ENCODE measurements at regions not wholly inside any gene's neighbourhood (a gene's known extent, or its start where the extent isn't known, plus 50 kb on each side); places are given as distances from the start of the nearest gene placed in this dataset.
A peak's percentile ranks its signal among the peaks of the same experiment; 100 is the strongest.

GRCh38 chr7:131692131-131692960 is 135.9 kb upstream of the PODXL start:
- Histone ChIP-seq H3K4me3 (ENCODE audit: insufficient read depth, low read depth, low read length, poor library complexity, severe bottlenecking) (no peak overlapping the region), H3K9me3 (ENCODE audit: control insufficient read depth, low read length) (no peaks in the 10 kb centered on the region), H3K27me3 (replicated peaks; ENCODE audit: control insufficient read depth, insufficient read depth, low read length, poor library complexity, severe bottlenecking) (no peaks in the 10 kb centered on the region), H3K27ac (ENCODE audit: insufficient read depth, low read length, poor library complexity, severe bottlenecking) (no peak overlapping the region), H3K36me3 (ENCODE audit: control insufficient read depth, insufficient read depth, low read length) (no peaks in the 10 kb centered on the region), H3K4me1 (ENCODE audit: control insufficient read depth, insufficient read depth, low read length, poor library complexity, severe bottlenecking) (no peaks in the 10 kb centered on the region)
- no peak for DNase-seq

GRCh38 chr7:131691454-131692130 is 135.2 kb upstream of the PODXL start:
- DNase-seq: no peak
- Histone ChIP-seq H3K27ac (ENCODE audit: insufficient read depth, low read length, poor library complexity, severe bottlenecking) (no peak overlapping the region), H3K4me1 (ENCODE audit: control insufficient read depth, insufficient read depth, low read length, poor library complexity, severe bottlenecking) (no peaks in the 10 kb centered on the region), H3K36me3 (ENCODE audit: control insufficient read depth, insufficient read depth, low read length) (no peaks in the 10 kb centered on the region), H3K9me3 (ENCODE audit: control insufficient read depth, low read length) (no peaks in the 10 kb centered on the region), H3K4me3 (ENCODE audit: insufficient read depth, low read depth, low read length, poor library complexity, severe bottlenecking) (no peak overlapping the region), H3K27me3 (replicated peaks; ENCODE audit: control insufficient read depth, insufficient read depth, low read length, poor library complexity, severe bottlenecking) (no peaks in the 10 kb centered on the region)

- Histone ChIP-seq H3K9me3 (ENCODE audit: control insufficient read depth, low read length) (no peaks in the 10 kb centered on the region), H3K4me1 (ENCODE audit: control insufficient read depth, insufficient read depth, low read length, poor library complexity, severe bottlenecking) (no peaks in the 10 kb centered on the region), H3K4me3 (ENCODE audit: insufficient read depth, low read depth, low read length, poor library complexity, severe bottlenecking) (no peak overlapping the region), H3K27ac (ENCODE audit: insufficient read depth, low read length, poor library complexity, severe bottlenecking) (no peak overlapping the region), H3K27me3 (replicated peaks; ENCODE audit: control insufficient read depth, insufficient read depth, low read length, poor library complexity, severe bottlenecking) (no peaks in the 10 kb centered on the region), H3K36me3 (ENCODE audit: control insufficient read depth, insufficient read depth, low read length) (no peaks in the 10 kb centered on the region)
- no peak for DNase-seq
Observed at GRCh38 chr7:131690441-131690840, 134.0 kb upstream of the PODXL start.

DNA sequence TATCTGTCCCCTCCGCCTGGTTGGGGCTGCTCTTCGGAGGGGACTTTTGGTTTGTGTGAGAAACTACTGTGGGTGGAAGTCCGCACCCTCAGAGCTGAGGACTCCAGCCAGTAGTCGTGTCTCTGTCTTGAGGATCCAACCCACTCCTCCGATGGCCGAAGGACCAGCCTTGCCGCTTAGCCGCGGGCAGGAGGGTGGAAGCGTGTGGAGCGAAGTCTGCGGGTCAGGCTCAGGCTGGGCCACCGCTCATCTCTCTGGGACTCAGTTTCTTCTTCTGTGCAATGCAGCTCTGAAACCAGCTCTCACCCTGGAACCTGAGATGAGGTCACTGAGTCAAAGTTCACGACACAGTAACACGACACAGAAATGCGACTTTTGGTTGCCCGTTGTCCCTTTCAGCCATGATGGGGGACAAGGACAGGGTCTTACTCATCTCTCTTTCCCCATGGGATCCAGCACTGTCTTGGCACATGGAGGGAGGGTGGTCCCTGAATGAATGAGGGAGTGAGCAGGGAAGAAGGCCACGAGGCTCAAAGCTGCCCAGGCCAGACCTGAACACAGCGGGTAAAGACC is 133.3 kb upstream of the PODXL start:
- Histone ChIP-seq H3K27me3 (replicated peaks; ENCODE audit: control insufficient read depth, insufficient read depth, low read length, poor library complexity, severe bottlenecking) (no peaks in the 10 kb centered on the region), H3K9me3 (ENCODE audit: control insufficient read depth, low read length) (no peaks in the 10 kb centered on the region)

DNA sequence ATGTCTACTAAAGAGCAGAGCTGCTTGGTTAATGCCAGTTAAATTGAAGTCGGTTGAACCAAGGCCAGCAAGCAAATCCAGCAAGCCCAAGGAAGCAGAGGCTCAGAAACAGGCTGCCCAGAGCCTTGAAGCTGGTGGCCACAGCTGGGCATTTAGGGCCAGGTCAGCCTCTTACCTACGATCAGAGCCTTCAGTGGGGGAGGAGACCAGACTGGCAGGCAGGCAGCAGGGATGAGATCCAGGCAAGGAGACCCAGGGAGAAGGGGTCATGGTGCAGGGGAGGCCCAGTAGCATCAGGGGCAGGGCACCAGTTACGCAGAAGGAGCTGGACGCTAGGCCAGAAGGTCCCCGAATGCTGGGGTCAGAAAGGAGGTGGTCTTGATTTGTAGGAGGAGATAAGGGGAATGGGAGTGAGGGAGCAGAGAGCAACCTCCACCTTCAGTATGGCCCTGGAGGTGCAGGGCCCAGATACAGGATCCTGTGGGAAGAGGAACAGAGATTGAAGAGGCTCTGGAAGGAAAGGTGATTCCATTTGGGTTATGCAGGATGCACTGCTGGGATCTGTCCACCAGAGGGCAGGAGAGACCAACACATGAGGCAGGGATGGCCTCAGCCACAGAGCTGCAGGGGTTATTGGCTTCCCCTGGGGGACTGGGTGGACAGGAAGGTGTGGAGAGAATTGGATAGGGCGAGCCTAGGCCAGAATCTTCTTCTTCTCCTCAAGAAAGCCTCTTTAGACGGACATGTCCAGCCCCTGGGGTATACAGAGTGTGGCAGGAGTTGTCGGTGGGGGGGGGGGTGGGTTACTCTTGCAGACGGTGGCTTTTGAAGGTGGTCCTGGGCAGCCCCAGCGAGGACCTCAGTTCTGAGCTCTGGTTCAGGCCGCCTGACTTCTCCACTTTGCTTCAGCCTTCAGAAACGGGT is 132.6 kb upstream of the PODXL start:
- no peaks in the 10 kb centered on the region for H3K4me1 ChIP-seq (ENCODE audit: control insufficient read depth, insufficient read depth, low read length, poor library complexity, severe bottlenecking)
- H3K9me3 ChIP-seq (ENCODE audit: control insufficient read depth, low read length): no peaks in the 10 kb centered on the region
- H3K27me3 ChIP-seq (replicated peaks; ENCODE audit: control insufficient read depth, insufficient read depth, low read length, poor library complexity, severe bottlenecking): no peaks in the 10 kb centered on the region
- no peak overlapping the region for H3K4me3 ChIP-seq (ENCODE audit: insufficient read depth, low read depth, low read length, poor library complexity, severe bottlenecking)
- no peak overlapping the region for H3K27ac ChIP-seq (ENCODE audit: insufficient read depth, low read length, poor library complexity, severe bottlenecking)
- H3K36me3 ChIP-seq (ENCODE audit: control insufficient read depth, insufficient read depth, low read length): no peaks in the 10 kb centered on the region
- DNase-seq: peak; percentile 13 to 37 (median 17)

More for the DNA sequence above, 133.3 kb upstream of the PODXL start:
- Histone ChIP-seq H3K4me1 (ENCODE audit: control insufficient read depth, insufficient read depth, low read length, poor library complexity, severe bottlenecking) (no peaks in the 10 kb centered on the region), H3K36me3 (ENCODE audit: control insufficient read depth, insufficient read depth, low read length) (no peaks in the 10 kb centered on the region), H3K27ac (ENCODE audit: insufficient read depth, low read length, poor library complexity, severe bottlenecking) (no peak overlapping the region), H3K4me3 (ENCODE audit: insufficient read depth, low read depth, low read length, poor library complexity, severe bottlenecking) (no peak overlapping the region)
- DNase-seq: no peak

DNA sequence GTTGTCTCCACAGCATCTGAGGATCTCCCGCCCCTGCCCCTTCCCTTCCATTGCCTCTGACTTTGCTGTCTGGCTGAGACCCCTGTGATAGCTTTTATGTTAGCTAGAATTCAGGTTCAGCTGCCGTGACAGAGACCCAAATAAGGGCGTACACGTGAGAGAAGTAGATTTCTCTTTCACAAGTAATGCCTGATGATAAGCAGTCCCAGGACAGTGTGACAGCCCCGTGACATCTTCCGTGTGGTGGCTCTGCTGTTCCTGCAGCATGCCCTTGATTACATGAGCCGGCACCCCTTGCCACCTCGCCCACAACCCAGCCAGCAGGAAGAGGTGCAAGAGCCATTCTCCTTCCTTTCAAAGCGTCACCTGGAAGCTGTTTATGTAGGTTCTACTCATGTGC is 130.9 kb upstream of the PODXL start:
- H3K9me3 ChIP-seq (ENCODE audit: control insufficient read depth, low read length): no peaks in the 10 kb centered on the region
- DNase-seq: no peak
- H3K4me1 ChIP-seq (ENCODE audit: control insufficient read depth, insufficient read depth, low read length, poor library complexity, severe bottlenecking): no peaks in the 10 kb centered on the region
- no peak overlapping the region for H3K4me3 ChIP-seq (ENCODE audit: insufficient read depth, low read depth, low read length, poor library complexity, severe bottlenecking)
- H3K27ac ChIP-seq (ENCODE audit: insufficient read depth, low read length, poor library complexity, severe bottlenecking): no peak overlapping the region
- no peaks in the 10 kb centered on the region for H3K27me3 ChIP-seq (replicated peaks; ENCODE audit: control insufficient read depth, insufficient read depth, low read length, poor library complexity, severe bottlenecking)
- no peaks in the 10 kb centered on the region for H3K36me3 ChIP-seq (ENCODE audit: control insufficient read depth, insufficient read depth, low read length)

DNA sequence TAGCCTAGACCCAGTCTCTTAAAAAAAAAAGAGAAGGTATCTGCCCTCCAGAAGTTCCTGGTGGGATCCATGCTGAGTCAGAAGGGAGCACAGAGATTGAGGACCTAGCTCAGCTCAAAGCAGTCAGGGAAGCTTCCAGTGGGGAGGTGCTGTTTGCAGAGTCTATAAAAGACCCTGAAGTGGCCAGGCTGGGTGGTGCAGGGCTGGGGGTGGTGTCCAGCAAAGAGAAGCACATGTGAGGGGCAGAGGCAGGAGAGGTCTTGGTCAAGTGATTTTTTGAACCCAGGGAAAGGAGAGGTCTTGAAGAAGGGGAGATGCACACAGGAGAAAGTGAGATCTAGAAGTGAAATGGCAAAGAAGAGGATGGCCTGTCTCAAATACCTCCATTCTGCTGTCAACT is 130.4 kb upstream of the PODXL start:
- DNase-seq: no peak
- Histone ChIP-seq H3K27ac (ENCODE audit: insufficient read depth, low read length, poor library complexity, severe bottlenecking) (no peak overlapping the region), H3K27me3 (replicated peaks; ENCODE audit: control insufficient read depth, insufficient read depth, low read length, poor library complexity, severe bottlenecking) (no peaks in the 10 kb centered on the region), H3K36me3 (ENCODE audit: control insufficient read depth, insufficient read depth, low read length) (no peaks in the 10 kb centered on the region), H3K4me1 (ENCODE audit: control insufficient read depth, insufficient read depth, low read length, poor library complexity, severe bottlenecking) (no peaks in the 10 kb centered on the region), H3K9me3 (ENCODE audit: control insufficient read depth, low read length) (no peaks in the 10 kb centered on the region), H3K4me3 (ENCODE audit: insufficient read depth, low read depth, low read length, poor library complexity, severe bottlenecking) (no peak overlapping the region)

DNA sequence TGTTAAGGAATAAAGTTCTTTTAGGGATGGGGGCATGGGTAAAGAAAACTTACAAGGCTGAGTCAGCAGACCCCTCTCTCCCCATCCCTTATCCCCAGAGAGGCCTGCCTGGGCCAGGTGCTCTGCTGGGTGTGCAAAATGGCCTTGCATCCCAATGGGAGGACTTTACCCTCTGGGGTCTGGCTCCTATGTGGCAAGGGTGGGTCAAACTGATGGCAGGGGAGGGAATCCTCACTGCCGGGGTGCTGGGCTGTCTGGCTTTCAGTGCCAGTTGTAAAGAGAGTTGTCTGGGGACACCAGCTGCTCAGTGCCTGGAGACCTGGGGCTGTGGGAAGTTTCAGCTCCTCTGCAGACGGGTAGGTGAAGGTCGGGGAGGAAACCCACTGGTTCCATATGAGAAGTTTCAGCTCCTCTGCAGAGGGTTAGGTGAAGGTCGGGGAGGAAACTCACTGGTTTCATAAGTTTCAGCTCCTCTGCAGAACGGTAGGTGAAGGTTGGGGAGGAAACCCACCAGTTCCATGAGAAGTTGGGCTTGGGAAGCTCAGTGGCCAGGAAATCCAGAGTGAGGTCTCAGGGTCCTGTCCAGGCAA is 127.2 kb upstream of the PODXL start:
- no peak overlapping the region for H3K4me3 ChIP-seq (ENCODE audit: insufficient read depth, low read depth, low read length, poor library complexity, severe bottlenecking)
- H3K27ac ChIP-seq (ENCODE audit: insufficient read depth, low read length, poor library complexity, severe bottlenecking): no peak overlapping the region
- H3K9me3 ChIP-seq (ENCODE audit: control insufficient read depth, low read length): no peaks in the 10 kb centered on the region
- no peaks in the 10 kb centered on the region for H3K36me3 ChIP-seq (ENCODE audit: control insufficient read depth, insufficient read depth, low read length)
- H3K4me1 ChIP-seq (ENCODE audit: control insufficient read depth, insufficient read depth, low read length, poor library complexity, severe bottlenecking): no peaks in the 10 kb centered on the region
- H3K27me3 ChIP-seq (replicated peaks; ENCODE audit: control insufficient read depth, insufficient read depth, low read length, poor library complexity, severe bottlenecking): no peaks in the 10 kb centered on the region
- DNase-seq: no peak

- no peaks in the 10 kb centered on the region for H3K4me1 ChIP-seq (ENCODE audit: control insufficient read depth, insufficient read depth, low read length, poor library complexity, severe bottlenecking)
- H3K27me3 ChIP-seq (replicated peaks; ENCODE audit: control insufficient read depth, insufficient read depth, low read length, poor library complexity, severe bottlenecking): no peaks in the 10 kb centered on the region
- H3K9me3 ChIP-seq (ENCODE audit: control insufficient read depth, low read length): no peaks in the 10 kb centered on the region
- no peak overlapping the region for H3K27ac ChIP-seq (ENCODE audit: insufficient read depth, low read length, poor library complexity, severe bottlenecking)
- H3K36me3 ChIP-seq (ENCODE audit: control insufficient read depth, insufficient read depth, low read length): no peaks in the 10 kb centered on the region
- no peak overlapping the region for H3K4me3 ChIP-seq (ENCODE audit: insufficient read depth, low read depth, low read length, poor library complexity, severe bottlenecking)
- DNase-seq: no peak
Observed at GRCh38 chr7:131681961-131682360, 125.5 kb upstream of the PODXL start.
